ENCODE measurements at regions not wholly inside any gene's neighbourhood (a gene's known extent, or its start where the extent isn't known, plus 50 kb on each side); places are given as distances from the start of the nearest gene placed in this dataset.

- no peak for DNase-seq
Measured at GRCh38 chr6:14656649-14657048, 539.1 kb downstream of the CD83 start.

- DNase-seq: no peak
Measured at GRCh38 chr6:14658030-14658429, 540.5 kb downstream of the CD83 start.

- DNase-seq: no peak
Measured at GRCh38 chr6:14658886-14659561, 541.5 kb downstream of the CD83 start.

GRCh38 chr6:14659841-14660240 is 542.3 kb downstream of the CD83 start:
- DNase-seq: no peak

GRCh38 chr6:14660806-14661579 is 543.4 kb downstream of the CD83 start:
- no peak for DNase-seq

- no peak for DNase-seq
Measured at GRCh38 chr6:14661691-14662090, 544.1 kb downstream of the CD83 start.

GRCh38 chr6:14664112-14664601 is 546.6 kb downstream of the CD83 start:
- no peak for DNase-seq

GRCh38 chr6:14664621-14665315 is 547.2 kb downstream of the CD83 start:
- no peak for DNase-seq

GRCh38 chr6:14665827-14666724 is 548.5 kb downstream of the CD83 start:
- no peak for DNase-seq

GRCh38 chr6:14670806-14671205 is 553.2 kb downstream of the CD83 start:
- DNase-seq: no peak

GRCh38 chr6:14671261-14671681 is 553.7 kb downstream of the CD83 start:
- peak; percentile 71 for DNase-seq

- DNase-seq: no peak
Measured at GRCh38 chr6:14671937-14672336, 554.4 kb downstream of the CD83 start.

GRCh38 chr6:14673201-14673600 is 555.6 kb downstream of the CD83 start:
- no peak for DNase-seq

GRCh38 chr6:14674458-14674857 is 556.9 kb downstream of the CD83 start:
- DNase-seq: no peak

- DNase-seq: no peak
Measured at GRCh38 chr6:14674867-14675648, 557.5 kb downstream of the CD83 start.

- DNase-seq: no peak
Measured at GRCh38 chr6:14676064-14676463, 558.5 kb downstream of the CD83 start.

GRCh38 chr6:14676977-14677781 is 559.6 kb downstream of the CD83 start:
- DNase-seq: no peak

- DNase-seq: no peak
Measured at GRCh38 chr6:14681699-14682487, 564.0 kb upstream of the JARID2 start.

GRCh38 chr6:14682812-14683211 is 563.1 kb upstream of the JARID2 start:
- no peak for DNase-seq

GRCh38 chr6:14689639-14690038 is 556.2 kb upstream of the JARID2 start:
- no peak for DNase-seq

Data from NCI-H2171 (cell line).